Breast epithelium (tissue), 4 donors: ENCODE measurements at regions not wholly inside any gene's neighbourhood (a gene's known extent, or its start where the extent isn't known, plus 50 kb on each side); places are given as distances from the start of the nearest gene placed in this dataset.

ENCODE experiments used
- DNase-seq, 2 donors: peaks; one replicate each; pipeline ENCODE4 v3.0.0-alpha.2; 2019; ENCODE audit warnings: low spot score in 2 of 2
- H3K27ac ChIP-seq, 2 donors: fragments of 200-600 bp; sonication (generic) in 1 of 2; one replicate each; pipeline ENCODE4 v1.5.1; 2016 to 2019; ENCODE audit warnings: mild to moderate bottlenecking in 1 of 2
- H3K27me3 ChIP-seq, 2 donors: fragments of 200-600 bp; sonication (generic) in 1 of 2; one replicate each; pipeline versions ENCODE4 v1.5.1 to v1.6.0; 2017 to 2019; ENCODE audit warnings: control low read depth in 1 of 2, mild to moderate bottlenecking in 1 of 2
- H3K36me3 ChIP-seq: fragments of 200-600 bp; one replicate; pipeline ENCODE4 v1.5.1; 2019
- H3K4me1 ChIP-seq, 2 donors: fragments of 200-600 bp; sonication (generic); one replicate each; pipeline ENCODE4 v1.5.1; 2016 to 2019; ENCODE audit warnings: control low read depth in 1 of 2
- H3K4me3 ChIP-seq, 3 donors: fragments of 200-600 bp; sonication (generic); 1 replicate in 2 of 3; 2 replicates in 1 of 3; pipeline ENCODE4 v1.5.1; 2016 to 2019; ENCODE audit warnings: mild to moderate bottlenecking in 3 of 3, moderate library complexity in 2 of 3
- H3K9me3 ChIP-seq, 2 donors: fragments of 200-600 bp; sonication (generic) in 1 of 2; one replicate each; pipeline ENCODE4 v1.5.1; 2016 to 2019; ENCODE audit warnings: control low read depth in 1 of 2
- CTCF ChIP-seq, 3 donors: fragments of 450-650 bp; IDR thresholded peaks; one replicate each; pipeline ENCODE4 v1.5.1; 2016 to 2017; ENCODE audit warnings: antibody characterized with exemption in 3 of 3, mild to moderate bottlenecking in 3 of 3, moderate library complexity in 3 of 3
- POLR2A ChIP-seq: fragments of 450-650 bp; IDR thresholded peaks from one replicate; pipeline ENCODE4 v1.6.1; 2016; ENCODE audit warnings: antibody characterized with exemption, mild to moderate bottlenecking, moderate library complexity
- POLR2AphosphoS5 ChIP-seq, 3 donors: sonication (generic); formaldehyde crosslinking; IDR thresholded peaks; one replicate each; pipeline ENCODE4 v1.6.1; 2017; ENCODE audit warnings: antibody characterized with exemption in 3 of 3
- intact Hi-C: fragments of 100-400 bp; cut with DNase I; formaldehyde crosslinking; loops from one replicate; pipeline ENCODE4 v1.15.1; 2023; ENCODE audit warnings: low total_unique reads

DNA sequence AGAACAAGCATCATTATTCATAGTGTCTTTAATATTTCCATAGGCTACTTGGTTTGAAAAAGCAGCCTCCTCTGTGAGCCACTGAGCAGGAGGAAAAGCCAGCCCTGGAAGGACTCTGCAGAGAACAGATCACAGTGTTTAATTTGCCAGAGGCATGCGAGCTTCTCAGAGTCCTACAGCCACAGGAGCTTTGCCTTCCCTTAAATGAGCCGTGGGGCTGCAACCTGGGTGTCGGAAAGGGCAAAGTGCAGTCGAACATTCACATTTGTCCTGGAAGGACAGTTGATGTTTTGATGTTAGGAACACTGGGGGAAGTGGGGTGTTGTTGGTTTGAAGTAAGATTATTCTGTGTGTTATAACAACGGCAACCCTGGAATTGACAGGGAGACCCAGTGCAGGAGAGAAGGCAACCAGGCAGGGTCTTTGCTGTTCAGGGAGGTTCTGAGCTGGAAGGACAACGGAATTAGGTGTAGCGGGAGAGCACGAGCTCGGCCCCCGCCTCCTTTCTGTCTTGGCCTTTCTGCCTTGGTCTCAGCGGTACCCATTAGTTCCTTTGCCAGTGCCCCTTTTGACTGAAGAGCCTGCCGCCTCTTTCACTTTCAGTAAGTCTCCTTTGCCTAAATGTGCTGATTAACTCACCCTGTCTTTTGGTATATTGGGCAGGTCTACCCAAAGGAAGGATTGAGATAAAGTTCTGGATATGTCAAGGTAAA is 192.3 kb upstream of the PITRM1 start:
- Histone ChIP-seq H3K36me3 (no peaks in the 10 kb centered on the region), H3K4me1 (no peaks in the 10 kb centered on the region), H3K9me3 (peaks cover 0 to 15% of the 10 kb centered on the region in 2 donors), H3K4me3 (no peak overlapping the region), H3K27me3 (no peaks in the 10 kb centered on the region), H3K27ac (no peak overlapping the region)
- intact Hi-C loops: no loop called here
- TF ChIP-seq POLR2A: no peak
- no peak for TF ChIP-seq CTCF (IDR thresholded peaks at IDR 0.05)
- TF ChIP-seq POLR2AphosphoS5 (IDR thresholded peaks at IDR 0.05): no peak
- no peak for DNase-seq

DNA sequence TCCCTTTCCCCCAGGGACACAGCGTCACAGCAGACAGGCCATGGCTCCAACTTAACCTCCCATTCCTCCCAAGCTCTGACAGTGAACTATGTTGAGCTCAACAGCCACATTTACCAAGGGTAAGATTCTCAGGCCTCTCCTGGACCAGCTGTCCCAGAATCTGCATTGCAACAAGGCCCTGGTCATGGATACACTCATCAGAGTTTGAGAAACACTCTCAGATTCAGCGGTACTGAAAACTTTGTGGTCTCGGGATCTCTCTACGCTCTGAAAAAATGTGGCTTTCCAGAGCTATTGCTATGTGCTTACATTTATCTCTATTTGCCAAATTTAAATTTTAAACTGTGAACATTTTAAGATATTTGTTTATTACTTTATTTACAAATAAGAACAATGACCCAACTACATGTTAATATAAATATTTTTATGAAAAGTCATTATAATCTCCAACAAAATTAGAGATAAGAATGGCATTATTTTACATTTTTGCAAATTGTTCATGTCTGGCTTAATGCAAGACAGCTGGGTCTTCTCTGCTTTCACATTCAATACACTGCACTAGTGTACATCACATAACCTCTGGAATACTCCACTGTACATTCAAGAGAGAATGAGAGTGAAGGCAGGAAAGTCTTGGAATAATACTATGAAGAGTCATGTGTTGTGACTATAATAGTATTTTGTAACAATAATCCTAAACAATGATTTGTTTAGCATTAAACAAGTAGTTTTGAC is 190.9 kb upstream of the PITRM1 start:
- H3K36me3 ChIP-seq: no peaks in the 10 kb centered on the region
- no peak overlapping the region for H3K27ac ChIP-seq
- no peaks in the 10 kb centered on the region for H3K27me3 ChIP-seq
- TF ChIP-seq POLR2A (no peak), CTCF (IDR thresholded peaks at IDR 0.05) (no peak), POLR2AphosphoS5 (IDR thresholded peaks at IDR 0.05) (no peak)
- peaks cover 0 to 15% of the 10 kb centered on the region in 2 donors for H3K9me3 ChIP-seq
- intact Hi-C loops: no loop called here
- no peak for DNase-seq
- no peak overlapping the region for H3K4me3 ChIP-seq
- no peaks in the 10 kb centered on the region for H3K4me1 ChIP-seq

- TF ChIP-seq POLR2A (no peak), CTCF (IDR thresholded peaks at IDR 0.05) (no peak), POLR2AphosphoS5 (IDR thresholded peaks at IDR 0.05) (no peak)
- Histone ChIP-seq H3K9me3 (peaks cover 0 to 15% of the 10 kb centered on the region in 2 donors), H3K4me3 (no peak overlapping the region), H3K27ac (no peak overlapping the region), H3K4me1 (no peaks in the 10 kb centered on the region), H3K27me3 (no peaks in the 10 kb centered on the region), H3K36me3 (no peaks in the 10 kb centered on the region)
- intact Hi-C loops: no loop called here
- no peak for DNase-seq
Observed at GRCh38 chr10:3362394-3362793, 189.8 kb upstream of the PITRM1 start.

DNA sequence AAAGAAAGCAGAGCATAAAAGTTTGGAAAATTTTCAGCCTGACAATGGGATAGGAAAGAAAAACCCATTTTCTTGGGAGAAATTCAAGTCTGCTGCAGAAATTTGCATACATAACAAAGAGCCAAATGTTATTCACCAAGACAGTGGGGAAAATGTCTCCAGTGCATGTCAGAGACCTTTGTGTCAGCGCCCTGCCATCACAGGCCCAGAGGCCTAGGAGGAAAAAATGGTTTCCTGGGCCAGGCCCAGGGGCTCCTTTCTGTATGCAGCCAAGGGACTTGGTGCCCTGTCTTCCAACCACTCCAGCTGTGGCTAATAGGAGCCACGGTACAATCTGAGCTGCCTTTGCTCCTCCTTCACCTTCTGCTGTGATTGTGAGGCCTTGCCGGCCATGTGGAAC is 189.1 kb upstream of the PITRM1 start:
- Histone ChIP-seq H3K27me3 (no peaks in the 10 kb centered on the region), H3K9me3 (peaks cover 0 to 15% of the 10 kb centered on the region in 2 donors), H3K36me3 (no peaks in the 10 kb centered on the region), H3K27ac (no peak overlapping the region), H3K4me1 (no peaks in the 10 kb centered on the region), H3K4me3 (no peak overlapping the region)
- intact Hi-C loops: no loop called here
- TF ChIP-seq POLR2A (no peak), CTCF (IDR thresholded peaks at IDR 0.05) (no peak), POLR2AphosphoS5 (IDR thresholded peaks at IDR 0.05) (no peak)
- no peak for DNase-seq

- TF ChIP-seq POLR2AphosphoS5 (IDR thresholded peaks at IDR 0.05) (no peak), POLR2A (no peak), CTCF (IDR thresholded peaks at IDR 0.05) (no peak)
- H3K36me3 ChIP-seq: no peaks in the 10 kb centered on the region
- intact Hi-C loops: no loop called here
- no peak overlapping the region for H3K27ac ChIP-seq
- H3K27me3 ChIP-seq: no peaks in the 10 kb centered on the region
- peaks cover 0 to 15% of the 10 kb centered on the region in 2 donors for H3K9me3 ChIP-seq
- no peak for DNase-seq
- no peaks in the 10 kb centered on the region for H3K4me1 ChIP-seq
- H3K4me3 ChIP-seq: no peak overlapping the region
Observed at GRCh38 chr10:3357737-3358136, 185.2 kb upstream of the PITRM1 start.
